ENCODE measurements at regions not wholly inside any gene's neighbourhood (a gene's known extent, or its start where the extent isn't known, plus 50 kb on each side); places are given as distances from the start of the nearest gene placed in this dataset.

DNA sequence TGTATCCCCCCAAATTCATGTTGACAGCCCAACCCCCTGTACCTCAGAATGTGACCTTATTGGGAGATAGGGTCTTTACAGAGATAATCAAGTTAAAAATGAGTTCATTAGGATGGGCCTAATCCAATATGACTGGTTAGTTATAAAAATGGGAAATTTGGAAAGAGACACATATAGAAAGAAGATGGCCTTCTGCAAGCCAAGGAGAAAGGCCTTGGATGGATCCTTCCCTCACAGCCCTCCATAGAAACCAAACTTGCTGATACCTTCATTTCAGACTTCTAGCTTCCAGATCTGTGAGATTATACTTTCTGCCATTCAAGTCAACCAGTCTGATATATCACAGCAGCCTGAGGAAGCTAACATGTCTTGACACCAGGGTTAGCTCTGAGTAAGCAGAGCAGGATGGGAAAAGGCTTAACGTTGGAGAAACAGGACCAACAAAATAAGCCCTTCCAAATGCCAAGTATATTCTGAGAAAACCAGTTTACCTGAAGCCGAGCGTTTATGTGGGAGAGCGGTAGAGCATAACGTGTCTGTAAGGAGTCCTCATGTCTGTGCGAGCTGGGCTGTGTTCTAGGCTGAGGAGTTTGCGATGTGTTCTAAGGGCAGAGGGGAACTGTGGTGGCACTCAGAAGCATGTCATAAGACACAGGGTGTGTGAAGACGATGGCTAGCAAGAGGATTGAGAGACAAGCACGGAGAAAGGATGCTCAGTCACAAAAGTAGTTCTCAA lies 206.1 kb downstream of the PIK3R1 start (continued):
- TF ChIP-seq, protein P1, sequence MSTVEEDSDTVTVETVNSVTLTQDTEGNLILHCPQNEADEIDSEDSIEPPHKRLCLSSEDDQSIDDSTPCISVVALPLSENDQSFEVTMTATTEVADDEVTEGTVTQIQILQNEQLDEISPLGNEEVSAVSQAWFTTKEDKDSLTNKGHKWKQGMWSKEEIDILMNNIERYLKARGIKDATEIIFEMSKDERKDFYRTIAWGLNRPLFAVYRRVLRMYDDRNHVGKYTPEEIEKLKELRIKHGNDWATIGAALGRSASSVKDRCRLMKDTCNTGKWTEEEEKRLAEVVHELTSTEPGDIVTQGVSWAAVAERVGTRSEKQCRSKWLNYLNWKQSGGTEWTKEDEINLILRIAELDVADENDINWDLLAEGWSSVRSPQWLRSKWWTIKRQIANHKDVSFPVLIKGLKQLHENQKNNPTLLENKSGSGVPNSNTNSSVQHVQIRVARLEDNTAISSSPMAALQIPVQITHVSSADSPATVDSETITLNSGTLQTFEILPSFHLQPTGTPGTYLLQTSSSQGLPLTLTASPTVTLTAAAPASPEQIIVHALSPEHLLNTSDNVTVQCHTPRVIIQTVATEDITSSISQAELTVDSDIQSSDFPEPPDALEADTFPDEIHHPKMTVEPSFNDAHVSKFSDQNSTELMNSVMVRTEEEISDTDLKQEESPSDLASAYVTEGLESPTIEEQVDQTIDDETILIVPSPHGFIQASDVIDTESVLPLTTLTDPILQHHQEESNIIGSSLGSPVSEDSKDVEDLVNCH (CRISPR knock-in tag; IDR thresholded peaks at IDR 0.05), result no peak
- TF ChIP-seq CENPX (CRISPR knock-in tag; IDR thresholded peaks at IDR 0.05), result no peak
- TF ChIP-seq MAFK (conservative IDR thresholded peaks at IDR 0.05 in 1 of 2, IDR thresholded peaks at IDR 0.05 in 1 of 2; ENCODE audit: low read length in 2 of 2), result no peak

DNA sequence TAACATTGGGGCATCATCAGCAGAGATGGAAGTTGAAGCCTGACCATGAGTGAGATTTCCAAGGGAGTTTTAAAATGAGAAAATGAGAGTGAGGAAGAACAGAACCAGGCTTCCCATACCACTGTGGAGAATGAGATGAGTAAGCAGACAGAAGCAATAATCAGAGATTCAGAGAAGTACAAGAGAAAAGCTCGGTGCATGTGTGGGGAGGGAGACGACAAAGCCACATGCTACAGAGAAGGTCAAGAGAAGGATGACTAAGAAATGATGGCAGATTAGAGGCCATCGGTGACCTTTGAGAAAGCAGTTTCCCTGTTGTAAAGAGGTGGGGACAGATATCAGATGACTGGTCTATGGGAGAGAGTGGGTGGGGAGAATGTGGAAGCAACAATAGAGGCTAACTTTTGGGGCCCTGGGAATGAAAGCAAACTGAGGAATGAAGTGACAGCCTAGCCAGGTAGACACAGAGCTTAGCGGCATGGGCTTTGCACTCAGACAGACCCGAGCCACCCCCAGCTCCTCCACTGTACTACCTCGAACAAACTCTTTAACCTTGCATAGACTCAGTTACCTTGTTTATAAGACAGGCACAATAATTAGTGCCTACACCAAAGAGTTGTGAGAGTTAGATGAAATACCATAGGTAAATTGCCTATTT lies 207.7 kb downstream of the PIK3R1 start:
- no peak overlapping the region for H2AFZ ChIP-seq (ENCODE audit: low read length)
- in situ Hi-C loops (cut with HindIII; ENCODE audit: extremely low pct_ligation_motif_present, low pct_unique_long_range_greater_than_20kb), result no loop called here
- WGBS (ENCODE audit: low lambda C conversion rate), result 24% methylated on average over 6 of the region's 6 CpGs
- ATAC-seq (no peak), DNase-seq (ENCODE audit: low spot score) (no peak), FAIRE-seq (no peak)
- H3K36me3 ChIP-seq (replicated peaks in 1 of 2; ENCODE audit: control insufficient read depth in 1 of 2, insufficient read depth in 2 of 2, low read length in 2 of 2), result no peaks in the 10 kb centered on the region
- intact Hi-C loops (cut with micrococcal nuclease; ENCODE audit: unreplicated experiment), result no loop called here
- H4K20me1 ChIP-seq (ENCODE audit: insufficient read depth, low read length), result no peaks in the 10 kb centered on the region
- H3K4me2 ChIP-seq (ENCODE audit: low read depth, low read length), result no peak overlapping the region
- TF ChIP-seq ZFP36L2 (CRISPR knock-in tag; IDR thresholded peaks at IDR 0.05) (no peak), SNRNP70 (IDR thresholded peaks at IDR 0.05; ENCODE audit: low read depth, low read length) (no peak), ZNF670 (CRISPR knock-in tag; IDR thresholded peaks at IDR 0.05; ENCODE audit: borderline replicate concordance) (no peak), HNRNPH1 (optimal IDR thresholded peaks at IDR 0.05; ENCODE audit: low read depth, low read length) (no peak), PCBP2 (optimal IDR thresholded peaks at IDR 0.05; ENCODE audit: low read depth, low read length, poor library complexity, severe bottlenecking) (no peak)
- TF ChIP-seq, protein P2, sequence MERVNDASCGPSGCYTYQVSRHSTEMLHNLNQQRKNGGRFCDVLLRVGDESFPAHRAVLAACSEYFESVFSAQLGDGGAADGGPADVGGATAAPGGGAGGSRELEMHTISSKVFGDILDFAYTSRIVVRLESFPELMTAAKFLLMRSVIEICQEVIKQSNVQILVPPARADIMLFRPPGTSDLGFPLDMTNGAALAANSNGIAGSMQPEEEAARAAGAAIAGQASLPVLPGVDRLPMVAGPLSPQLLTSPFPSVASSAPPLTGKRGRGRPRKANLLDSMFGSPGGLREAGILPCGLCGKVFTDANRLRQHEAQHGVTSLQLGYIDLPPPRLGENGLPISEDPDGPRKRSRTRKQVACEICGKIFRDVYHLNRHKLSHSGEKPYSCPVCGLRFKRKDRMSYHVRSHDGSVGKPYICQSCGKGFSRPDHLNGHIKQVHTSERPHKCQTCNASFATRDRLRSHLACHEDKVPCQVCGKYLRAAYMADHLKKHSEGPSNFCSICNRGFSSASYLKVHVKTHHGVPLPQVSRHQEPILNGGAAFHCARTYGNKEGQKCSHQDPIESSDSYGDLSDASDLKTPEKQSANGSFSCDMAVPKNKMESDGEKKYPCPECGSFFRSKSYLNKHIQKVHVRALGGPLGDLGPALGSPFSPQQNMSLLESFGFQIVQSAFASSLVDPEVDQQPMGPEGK (CRISPR knock-in tag; IDR thresholded peaks at IDR 0.05), result no peak
- TF ChIP-seq, protein P3, sequence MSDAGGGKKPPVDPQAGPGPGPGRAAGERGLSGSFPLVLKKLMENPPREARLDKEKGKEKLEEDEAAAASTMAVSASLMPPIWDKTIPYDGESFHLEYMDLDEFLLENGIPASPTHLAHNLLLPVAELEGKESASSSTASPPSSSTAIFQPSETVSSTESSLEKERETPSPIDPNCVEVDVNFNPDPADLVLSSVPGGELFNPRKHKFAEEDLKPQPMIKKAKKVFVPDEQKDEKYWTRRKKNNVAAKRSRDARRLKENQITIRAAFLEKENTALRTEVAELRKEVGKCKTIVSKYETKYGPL (CRISPR knock-in tag; IDR thresholded peaks at IDR 0.05), result no peak
- TF ChIP-seq, protein P4, sequence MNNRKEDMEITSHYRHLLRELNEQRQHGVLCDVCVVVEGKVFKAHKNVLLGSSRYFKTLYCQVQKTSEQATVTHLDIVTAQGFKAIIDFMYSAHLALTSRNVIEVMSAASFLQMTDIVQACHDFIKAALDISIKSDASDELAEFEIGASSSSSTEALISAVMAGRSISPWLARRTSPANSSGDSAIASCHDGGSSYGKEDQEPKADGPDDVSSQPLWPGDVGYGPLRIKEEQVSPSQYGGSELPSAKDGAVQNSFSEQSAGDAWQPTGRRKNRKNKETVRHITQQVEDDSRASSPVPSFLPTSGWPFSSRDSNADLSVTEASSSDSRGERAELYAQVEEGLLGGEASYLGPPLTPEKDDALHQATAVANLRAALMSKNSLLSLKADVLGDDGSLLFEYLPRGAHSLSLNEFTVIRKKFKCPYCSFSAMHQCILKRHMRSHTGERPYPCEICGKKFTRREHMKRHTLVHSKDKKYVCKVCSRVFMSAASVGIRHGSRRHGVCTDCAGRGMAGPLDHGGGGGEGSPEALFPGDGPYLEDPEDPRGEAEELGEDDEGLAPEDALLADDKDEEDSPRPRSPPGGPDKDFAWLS (CRISPR knock-in tag; IDR thresholded peaks at IDR 0.05; ENCODE audit: borderline replicate concordance), result no peak
- no peaks in the 10 kb centered on the region; the same call in 1 of the 2 replicates for H3K4me1 ChIP-seq (ENCODE audit: insufficient read depth, low read length)
- H3K9ac ChIP-seq (ENCODE audit: insufficient read depth, low read depth, low read length), result no peak overlapping the region
- H3K79me2 ChIP-seq (ENCODE audit: insufficient read depth, low read length), result no peaks in the 10 kb centered on the region
- no TSS peak for BruUV-seq (replicated peaks)
- ChIA-PET POLR2A (no interaction called here), CTCF (ENCODE audit: low intra/inter-chr PET ratio, low total read pairs) (no interaction called here)
- H3K27me3 ChIP-seq (ENCODE audit: control insufficient read depth in 1 of 2, insufficient read depth in 2 of 2, low read length in 2 of 2), result peaks cover 0 to 17% of the 10 kb centered on the region in 2 experiments; a peak in 2 of 5 replicates
- no peaks in the 10 kb centered on the region for H3K9me3 ChIP-seq (ENCODE audit: low read length)
- no peak overlapping the region for H3K4me3 ChIP-seq (replicated peaks in 1 of 3; ENCODE audit: insufficient read depth in 1 of 3, low read depth in 2 of 3, low read length in 3 of 3)
- no peak overlapping the region for H3K27ac ChIP-seq (ENCODE audit: extremely low read length, insufficient read depth, low read length)

All from HepG2 (cell line).